ENCODE measurements at regions not wholly inside any gene's neighbourhood (a gene's known extent, or its start where the extent isn't known, plus 50 kb on each side); places are given as distances from the start of the nearest gene placed in this dataset.
"Not testable (repeated sequence)": the region's sequence is repeated elsewhere in the genome, so short reads cannot be mapped to it uniquely, and the experiment has no call there.

DNA sequence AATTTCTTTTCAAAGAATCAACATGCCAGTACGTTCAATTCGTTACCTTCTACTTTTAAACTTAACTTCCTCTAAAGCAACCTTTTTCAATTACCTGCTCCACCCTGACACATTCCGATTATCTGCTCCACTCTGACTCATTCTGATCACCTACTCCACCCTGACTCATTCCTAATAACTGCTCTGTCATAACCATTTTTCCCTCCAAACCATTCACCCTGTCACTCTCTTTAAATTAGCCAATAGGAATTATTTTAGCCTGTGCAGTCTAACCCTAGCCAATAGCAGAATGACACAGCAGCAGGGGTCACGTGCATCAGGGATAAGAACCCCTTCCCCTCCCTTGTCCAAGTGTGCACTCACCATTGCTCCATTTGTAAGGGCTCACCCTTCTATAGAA, 557.4 kb upstream of the EYS start:
- no peak for DNase-seq (ENCODE audit: low read depth, low spot score)
- TF ChIP-seq, protein P1, sequence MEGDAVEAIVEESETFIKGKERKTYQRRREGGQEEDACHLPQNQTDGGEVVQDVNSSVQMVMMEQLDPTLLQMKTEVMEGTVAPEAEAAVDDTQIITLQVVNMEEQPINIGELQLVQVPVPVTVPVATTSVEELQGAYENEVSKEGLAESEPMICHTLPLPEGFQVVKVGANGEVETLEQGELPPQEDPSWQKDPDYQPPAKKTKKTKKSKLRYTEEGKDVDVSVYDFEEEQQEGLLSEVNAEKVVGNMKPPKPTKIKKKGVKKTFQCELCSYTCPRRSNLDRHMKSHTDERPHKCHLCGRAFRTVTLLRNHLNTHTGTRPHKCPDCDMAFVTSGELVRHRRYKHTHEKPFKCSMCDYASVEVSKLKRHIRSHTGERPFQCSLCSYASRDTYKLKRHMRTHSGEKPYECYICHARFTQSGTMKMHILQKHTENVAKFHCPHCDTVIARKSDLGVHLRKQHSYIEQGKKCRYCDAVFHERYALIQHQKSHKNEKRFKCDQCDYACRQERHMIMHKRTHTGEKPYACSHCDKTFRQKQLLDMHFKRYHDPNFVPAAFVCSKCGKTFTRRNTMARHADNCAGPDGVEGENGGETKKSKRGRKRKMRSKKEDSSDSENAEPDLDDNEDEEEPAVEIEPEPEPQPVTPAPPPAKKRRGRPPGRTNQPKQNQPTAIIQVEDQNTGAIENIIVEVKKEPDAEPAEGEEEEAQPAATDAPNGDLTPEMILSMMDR (IDR thresholded peaks at IDR 0.05; ENCODE audit: low read depth, low read length): no peak
- in situ Hi-C loops (cut with HindIII; ENCODE audit: low sequenced_read_pairs): no loop called here
- no peak overlapping the region for H3K4me3 ChIP-seq (ENCODE audit: low read depth, low read length)

DNA sequence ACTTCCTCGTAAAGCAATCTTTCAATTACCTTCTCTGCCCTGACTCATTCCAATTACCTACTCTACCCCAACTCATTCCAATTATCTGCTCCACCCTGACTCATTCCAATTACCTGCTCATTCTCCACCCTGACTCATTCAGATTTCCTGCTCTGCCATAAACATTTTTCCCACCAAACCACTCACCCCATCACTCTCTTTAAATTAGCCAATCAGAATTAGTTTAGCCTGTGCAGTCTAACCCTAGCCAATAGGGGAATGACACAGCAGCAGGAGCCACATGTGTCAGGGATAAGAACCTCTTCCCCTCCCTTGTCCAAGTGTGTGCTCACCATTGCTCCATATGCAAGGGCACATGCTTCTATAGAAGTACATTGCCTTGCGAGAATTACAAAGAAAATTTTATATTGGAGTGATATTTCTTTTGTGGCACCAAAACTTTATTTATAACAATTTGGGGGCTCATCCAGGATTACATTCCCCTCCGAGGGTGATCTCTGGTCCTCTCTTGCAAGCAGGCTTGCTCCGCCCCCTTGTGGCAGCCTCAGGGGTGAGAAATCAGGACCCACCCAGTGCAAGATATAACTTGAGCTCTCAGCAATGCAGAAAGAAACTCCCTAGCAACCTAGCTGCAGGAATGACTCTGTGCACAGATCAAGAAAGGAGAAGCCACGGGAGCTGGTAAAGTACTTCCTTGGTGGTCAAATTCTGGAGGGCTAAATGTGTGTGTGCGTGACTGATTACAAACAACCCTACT, 551.9 kb upstream of the EYS start:
- in situ Hi-C loops (cut with HindIII; ENCODE audit: low sequenced_read_pairs); DNase-seq (ENCODE audit: low read depth, low spot score); H3K4me3 ChIP-seq (ENCODE audit: low read depth, low read length): not testable (repeated sequence)

- no peak overlapping the region for H3K4me3 ChIP-seq (ENCODE audit: low read depth, low read length)
- TF ChIP-seq, protein P1 (IDR thresholded peaks at IDR 0.05; ENCODE audit: low read depth, low read length): no peak
Measured at GRCh38 chr6:66245231-66245630, 538.2 kb upstream of the EYS start.

DNA sequence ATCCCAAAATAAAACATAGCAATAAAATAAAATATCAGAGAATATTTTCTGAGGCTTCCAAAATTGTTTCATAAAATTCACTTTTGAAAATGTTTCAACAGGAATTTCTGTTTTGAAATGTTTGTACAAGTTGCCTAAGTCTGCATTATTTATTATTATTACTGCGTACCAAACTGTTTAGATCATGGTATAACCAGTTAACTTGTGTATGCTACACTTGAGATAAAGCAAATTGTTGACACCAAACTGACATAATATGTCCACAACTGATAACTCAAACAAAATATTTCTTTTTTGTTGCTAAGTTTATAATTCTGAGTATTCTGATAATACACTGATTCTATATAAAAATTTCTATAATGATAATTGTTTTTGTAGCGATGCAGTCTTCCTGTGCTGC, 531.8 kb upstream of the EYS start:
- no peak for DNase-seq (ENCODE audit: low read depth, low spot score)
- in situ Hi-C loops (cut with HindIII; ENCODE audit: low sequenced_read_pairs): no loop called here
- TF ChIP-seq, protein P1 (IDR thresholded peaks at IDR 0.05; ENCODE audit: low read depth, low read length): no peak
- H3K4me3 ChIP-seq (ENCODE audit: low read depth, low read length): no peak overlapping the region

More at GRCh38 chr6:66245231-66245630, 538.2 kb upstream of the EYS start:
- in situ Hi-C loops (cut with HindIII; ENCODE audit: low sequenced_read_pairs): no loop called here
- no peak for DNase-seq (ENCODE audit: low read depth, low spot score)

DNA sequence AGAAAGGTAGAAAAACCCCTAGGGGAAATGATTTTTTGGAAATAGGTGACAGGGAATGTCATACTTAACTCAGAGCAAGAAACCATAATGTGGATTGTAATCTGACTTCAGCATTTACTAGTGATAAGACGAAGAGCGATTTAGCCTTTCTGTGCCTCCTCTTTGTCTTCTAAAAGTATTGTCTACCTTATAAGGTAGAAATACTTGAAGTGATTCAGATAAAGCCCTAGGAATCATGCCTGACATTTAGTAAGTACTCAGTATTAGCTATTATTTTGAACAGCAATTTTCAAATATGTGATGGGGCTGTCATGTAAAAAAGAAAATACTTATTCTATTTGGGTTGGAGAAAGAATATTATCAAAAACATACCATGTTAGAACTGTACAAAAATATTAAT, 525.9 kb upstream of the EYS start:
- in situ Hi-C loops (cut with HindIII; ENCODE audit: low sequenced_read_pairs): no loop called here
- no peak overlapping the region for H3K4me3 ChIP-seq (ENCODE audit: low read depth, low read length)
- TF ChIP-seq, protein P1 (IDR thresholded peaks at IDR 0.05; ENCODE audit: low read depth, low read length): no peak
- no peak for DNase-seq (ENCODE audit: low read depth, low spot score)

- TF ChIP-seq, protein P1 (IDR thresholded peaks at IDR 0.05; ENCODE audit: low read depth, low read length): no peak
- in situ Hi-C loops (cut with HindIII; ENCODE audit: low sequenced_read_pairs): no loop called here
- no peak overlapping the region for H3K4me3 ChIP-seq (ENCODE audit: low read depth, low read length)
- DNase-seq (ENCODE audit: low read depth, low spot score): no peak
Measured at GRCh38 chr6:66230591-66230990, 523.6 kb upstream of the EYS start.

GRCh38 chr6:66226109-66226508, 519.1 kb upstream of the EYS start:
- H3K4me3 ChIP-seq (ENCODE audit: low read depth, low read length): no peak overlapping the region
- TF ChIP-seq, protein P1 (IDR thresholded peaks at IDR 0.05; ENCODE audit: low read depth, low read length): no peak
- peak; percentile 1 for DNase-seq (ENCODE audit: low read depth, low spot score)
- in situ Hi-C loops (cut with HindIII; ENCODE audit: low sequenced_read_pairs): no loop called here

Measured in astrocyte of the spinal cord (primary cell).